Type B pancreatic cell (in vitro differentiated cells): ENCODE measurements at regions not wholly inside any gene's neighbourhood (a gene's known extent, or its start where the extent isn't known, plus 50 kb on each side); places are given as distances from the start of the nearest gene placed in this dataset.
A peak's percentile ranks its signal among the peaks of the same experiment; 100 is the strongest.

Experiments
- DNase-seq: peaks from one replicate; pipeline ENCODE4 v3.0.0; 2021; ENCODE audit warnings: mixed read lengths; ENCODE audit not compliant: unreplicated experiment; ENCODE audit errors: extremely low spot score
- H3K27ac Mint-ChIP-seq: 2 replicates; pipeline ENCODE4 v1.8.0; 2021; ENCODE audit warnings: mild to moderate bottlenecking, mixed read lengths
- H3K27me3 Mint-ChIP-seq: 2 replicates; pipeline ENCODE4 v1.8.0; 2021; ENCODE audit warnings: mixed read lengths
- H3K36me3 Mint-ChIP-seq: 2 replicates; pipeline ENCODE4 v1.8.0; 2021; ENCODE audit warnings: mixed read lengths
- H3K4me1 Mint-ChIP-seq: one replicate; pipeline ENCODE4 v1.8.0; 2021; ENCODE audit warnings: mixed read lengths; ENCODE audit not compliant: unreplicated experiment
- H3K4me3 Mint-ChIP-seq: 2 replicates; pipeline ENCODE4 v1.8.0; 2021; ENCODE audit warnings: mild to moderate bottlenecking, mixed read lengths
- H3K9me3 Mint-ChIP-seq: 2 replicates; pipeline ENCODE4 v1.8.0; 2021; ENCODE audit warnings: mixed read lengths
- CTCF ChIP-seq: fragments of 200-600 bp; sonication (generic); conservative IDR thresholded peaks from 2 replicates; pipeline ENCODE4 v1.5.0; 2021; ENCODE audit warnings: antibody characterized with exemption, mild to moderate bottlenecking

- H3K27ac Mint-ChIP-seq, result no peak overlapping the region
- peaks cover 79% of the 10 kb centered on the region for H3K27me3 Mint-ChIP-seq
- H3K9me3 Mint-ChIP-seq, result no peaks in the 10 kb centered on the region
- H3K36me3 Mint-ChIP-seq, result no peaks in the 10 kb centered on the region
- DNase-seq, result no peak
- peaks cover 4% of the 10 kb centered on the region for H3K4me1 Mint-ChIP-seq
- no peak for TF ChIP-seq CTCF
- H3K4me3 Mint-ChIP-seq, result no peak overlapping the region
Observed at GRCh38 chr7:131945957-131946544, 389.6 kb upstream of the PODXL start.

- Mint-ChIP-seq H3K4me1 (peaks cover 4% of the 10 kb centered on the region), H3K27me3 (peaks cover 79% of the 10 kb centered on the region), H3K4me3 (peak overlapping the region; percentile 65), H3K27ac (no peak overlapping the region), H3K36me3 (no peaks in the 10 kb centered on the region), H3K9me3 (no peaks in the 10 kb centered on the region)
- TF ChIP-seq CTCF, result peak; percentile 96
- DNase-seq, result peak; percentile 80
Observed at GRCh38 chr7:131945313-131945911, 389.0 kb upstream of the PODXL start.

GRCh38 chr7:131944556-131945069, 388.2 kb upstream of the PODXL start:
- H3K27ac Mint-ChIP-seq, result no peak overlapping the region
- H3K4me1 Mint-ChIP-seq, result peaks cover 4% of the 10 kb centered on the region
- no peaks in the 10 kb centered on the region for H3K36me3 Mint-ChIP-seq
- TF ChIP-seq CTCF, result no peak
- no peak for DNase-seq
- no peaks in the 10 kb centered on the region for H3K9me3 Mint-ChIP-seq
- H3K27me3 Mint-ChIP-seq, result peaks cover 82% of the 10 kb centered on the region
- H3K4me3 Mint-ChIP-seq, result no peak overlapping the region

GRCh38 chr7:131943646-131944045, 387.2 kb upstream of the PODXL start:
- TF ChIP-seq CTCF, result no peak
- Mint-ChIP-seq H3K27me3 (peaks cover 87% of the 10 kb centered on the region), H3K4me1 (peaks cover 2% of the 10 kb centered on the region), H3K36me3 (no peaks in the 10 kb centered on the region), H3K27ac (no peak overlapping the region), H3K9me3 (no peaks in the 10 kb centered on the region), H3K4me3 (no peak overlapping the region)
- no peak for DNase-seq

- DNase-seq, result no peak
- Mint-ChIP-seq H3K4me3 (no peak overlapping the region), H3K27ac (no peak overlapping the region), H3K9me3 (no peaks in the 10 kb centered on the region), H3K4me1 (no peaks in the 10 kb centered on the region), H3K36me3 (no peaks in the 10 kb centered on the region), H3K27me3 (peaks cover 84% of the 10 kb centered on the region)
- TF ChIP-seq CTCF, result no peak
Observed at GRCh38 chr7:131943211-131943610, 386.8 kb upstream of the PODXL start.
